Smooth muscle cell (in vitro differentiated cells): ENCODE measurements at regions not wholly inside any gene's neighbourhood (a gene's known extent, or its start where the extent isn't known, plus 50 kb on each side); places are given as distances from the start of the nearest gene placed in this dataset.

Experiments used
- DNase-seq: peaks from one replicate; lab custom pipeline; 2025; ENCODE audit not compliant: unreplicated experiment; lab: John Stamatoyannopoulos, UW
- H2AFZ ChIP-seq: fragments of 200-600 bp; sonication (generic); 2 replicates; pipeline ENCODE4 v1.6.0; 2016; ENCODE audit warnings: antibody characterized with exemption, low read depth, mild to moderate bottlenecking
- H3F3A ChIP-seq: fragments of 200-600 bp; sonication (generic); 2 replicates; pipeline ENCODE4 v1.6.0; 2017; ENCODE audit warnings: antibody characterized with exemption, low read depth
- H3K27ac ChIP-seq: fragments of 200-600 bp; sonication (generic); 2 replicates; pipeline ENCODE4 v1.5.1; 2016; ENCODE audit warnings: low read depth, mild to moderate bottlenecking
- H3K27me3 ChIP-seq: fragments of 200-600 bp; sonication (generic); 2 replicates; pipeline ENCODE4 v1.6.1; 2016; ENCODE audit warnings: low read depth, mild to moderate bottlenecking
- H3K36me3 ChIP-seq: fragments of 200-600 bp; sonication (generic); 2 replicates; pipeline ENCODE4 v1.5.1; 2016; ENCODE audit warnings: low read depth
- H3K4me1 ChIP-seq: fragments of 200-600 bp; sonication (generic); 2 replicates; pipeline ENCODE4 v1.5.1; 2016; ENCODE audit warnings: low read depth
- H3K4me2 ChIP-seq: fragments of 200-600 bp; sonication (generic); 2 replicates; pipeline ENCODE4 v1.6.0; 2016; ENCODE audit warnings: mild to moderate bottlenecking
- H3K4me3 ChIP-seq: fragments of 200-600 bp; sonication (generic); 2 replicates; pipeline ENCODE4 v1.5.1; 2016; ENCODE audit warnings: mild to moderate bottlenecking
- H3K79me2 ChIP-seq: fragments of 200-600 bp; sonication (generic); 2 replicates; pipeline ENCODE4 v1.6.0; 2016; ENCODE audit warnings: low read depth, mild to moderate bottlenecking
- H3K9ac ChIP-seq: fragments of 200-600 bp; sonication (generic); 2 replicates; pipeline ENCODE4 v1.6.0; 2016; ENCODE audit warnings: low read depth
- H3K9me3 ChIP-seq: fragments of 200-600 bp; sonication (generic); replicated peaks from 2 replicates; pipeline ENCODE4 v1.5.1; 2016; ENCODE audit warnings: low read depth
- H4K20me1 ChIP-seq: fragments of 200-600 bp; sonication (generic); 2 replicates; pipeline ENCODE4 v1.6.0; 2016; ENCODE audit warnings: low read depth
- CTCF ChIP-seq: fragments of 200-600 bp; sonication (generic); IDR thresholded peaks from 2 replicates; pipeline ENCODE4 v1.5.1; 2017; ENCODE audit warnings: borderline replicate concordance, mild to moderate bottlenecking, antibody characterized with exemption; ENCODE audit not compliant: insufficient read depth, poor library complexity, severe bottlenecking
- WGBS: methylation state at CpG from one replicate; pipeline ENCODE4 v1.1.7; 2016; ENCODE audit warnings: low lambda C conversion rate; 5-methylcytosine and 5-hydroxymethylcytosine counted together

GRCh38 chr10:8594711-8595110 is 540.2 kb downstream of the GATA3 start:
- no peak overlapping the region for H3K9ac ChIP-seq

GRCh38 chr10:8595140-8595539 is 540.7 kb downstream of the GATA3 start:
- no peak for DNase-seq
- Histone ChIP-seq H3K36me3 (no peaks in the 10 kb centered on the region), H3K4me1 (no peaks in the 10 kb centered on the region), H3K27me3 (peaks cover 21% of the 10 kb centered on the region), H3K79me2 (no peaks in the 10 kb centered on the region), H3K4me3 (no peak overlapping the region), H3K9me3 (no peaks in the 10 kb centered on the region), H3K27ac (peak overlapping the region; percentile 74), H3F3A (no peaks in the 10 kb centered on the region), H4K20me1 (no peaks in the 10 kb centered on the region), H3K9ac (no peak overlapping the region), H3K4me2 (no peak overlapping the region), H2AFZ (no peak overlapping the region)
- TF ChIP-seq CTCF = no peak
- WGBS = 61% methylated on average over 3 of the region's 3 CpGs

More at GRCh38 chr10:8594711-8595110, 540.2 kb downstream of the GATA3 start:
- Histone ChIP-seq H2AFZ (no peak overlapping the region), H3K27ac (peak overlapping the region; percentile 74), H3F3A (no peaks in the 10 kb centered on the region), H4K20me1 (no peaks in the 10 kb centered on the region), H3K9me3 (no peaks in the 10 kb centered on the region), H3K27me3 (peaks cover 21% of the 10 kb centered on the region), H3K36me3 (no peaks in the 10 kb centered on the region), H3K79me2 (no peaks in the 10 kb centered on the region), H3K4me3 (no peak overlapping the region), H3K4me1 (no peaks in the 10 kb centered on the region), H3K4me2 (peak overlapping the region; percentile 40)
- WGBS = 69% methylated on average over 5 of the region's 5 CpGs
- no peak for TF ChIP-seq CTCF
- no peak for DNase-seq

GRCh38 chr10:8596929-8597472 is 542.5 kb downstream of the GATA3 start:
- Histone ChIP-seq H3K9ac (no peak overlapping the region), H2AFZ (no peak overlapping the region), H3K36me3 (no peaks in the 10 kb centered on the region), H4K20me1 (no peaks in the 10 kb centered on the region), H3K27ac (no peak overlapping the region), H3K9me3 (no peaks in the 10 kb centered on the region), H3F3A (no peaks in the 10 kb centered on the region), H3K79me2 (no peaks in the 10 kb centered on the region), H3K4me2 (no peak overlapping the region), H3K4me3 (no peak overlapping the region), H3K4me1 (no peaks in the 10 kb centered on the region), H3K27me3 (peaks cover 6% of the 10 kb centered on the region)
- WGBS = 88% methylated on average over 5 of the region's 5 CpGs
- TF ChIP-seq CTCF = no peak
- no peak for DNase-seq

- H3F3A ChIP-seq = no peaks in the 10 kb centered on the region
- no peaks in the 10 kb centered on the region for H4K20me1 ChIP-seq
- TF ChIP-seq CTCF = no peak
- H3K9me3 ChIP-seq = no peaks in the 10 kb centered on the region
- DNase-seq = no peak
- 41% methylated on average over 3 of the region's 3 CpGs for WGBS
- peak overlapping the region; percentile 43 for H3K27ac ChIP-seq
- H3K9ac ChIP-seq = no peak overlapping the region
- H3K79me2 ChIP-seq = no peaks in the 10 kb centered on the region
- peaks cover 2% of the 10 kb centered on the region for H3K27me3 ChIP-seq
- no peak overlapping the region for H3K4me2 ChIP-seq
- H2AFZ ChIP-seq = no peak overlapping the region
- H3K36me3 ChIP-seq = no peaks in the 10 kb centered on the region
- H3K4me3 ChIP-seq = no peak overlapping the region
- no peaks in the 10 kb centered on the region for H3K4me1 ChIP-seq
Observed at GRCh38 chr10:8600192-8600591, 545.7 kb downstream of the GATA3 start.
